HepG2 (cell line): ENCODE measurements at regions not wholly inside any gene's neighbourhood (a gene's known extent, or its start where the extent isn't known, plus 50 kb on each side); places are given as distances from the start of the nearest gene placed in this dataset.

Source experiments
- ARID2 ChIP-seq: sonication (generic); formaldehyde crosslinking; IDR thresholded peaks from 2 replicates; pipeline ENCODE4 v1.8.1; 2022; ENCODE audit warnings: mild to moderate bottlenecking, missing genetic modification reagents, borderline replicate concordance
- BORCS8-MEF2B ChIP-seq: sonication (generic); formaldehyde crosslinking; IDR thresholded peaks from 2 replicates; pipeline ENCODE4 v1.8.0; 2022; ENCODE audit warnings: mild to moderate bottlenecking, missing genetic modification reagents
- ESRRA ChIP-seq: sonication (generic); formaldehyde crosslinking; IDR thresholded peaks from 2 replicates; pipeline ENCODE4 v1.5.1; 2020; ENCODE audit warnings: mild to moderate bottlenecking, low read depth, missing genetic modification reagents
- FOXK1 ChIP-seq: sonication (generic); formaldehyde crosslinking; IDR thresholded peaks from 2 replicates; pipeline ENCODE4 v1.4.0; 2020; ENCODE audit warnings: low read depth, missing genetic modification reagents, borderline replicate concordance
- IRX3 ChIP-seq: sonication (generic); formaldehyde crosslinking; IDR thresholded peaks from 2 replicates; pipeline ENCODE4 v1.8.1; 2023; ENCODE audit warnings: mild to moderate bottlenecking, low read depth, missing genetic modification reagents, borderline replicate concordance
- MEF2D ChIP-seq: sonication (generic); formaldehyde crosslinking; IDR thresholded peaks from 2 replicates; pipeline ENCODE4 v1.5.1; 2020; ENCODE audit warnings: mild to moderate bottlenecking, missing genetic modification reagents
- MEIS1 ChIP-seq: sonication (generic); formaldehyde crosslinking; IDR thresholded peaks from 2 replicates; pipeline ENCODE4 v1.9.0; 2021; ENCODE audit warnings: mild to moderate bottlenecking, missing genetic modification reagents, moderate library complexity, borderline replicate concordance
- SAP130 ChIP-seq: IDR thresholded peaks from 2 replicates; pipeline ENCODE4 v1.6.1; 2016; ENCODE audit warnings: low read depth
- TARDBP ChIP-seq: sonication (generic); formaldehyde crosslinking; IDR thresholded peaks from 2 replicates; pipeline ENCODE4 v1.8.0; 2022; ENCODE audit warnings: mild to moderate bottlenecking, missing genetic modification reagents
- ZNF280D ChIP-seq: sonication (generic); formaldehyde crosslinking; IDR thresholded peaks from 2 replicates; pipeline ENCODE4 v1.5.1; 2020; ENCODE audit warnings: mild to moderate bottlenecking, missing genetic modification reagents
- ZNF354B ChIP-seq: sonication (generic); formaldehyde crosslinking; IDR thresholded peaks from 2 replicates; pipeline ENCODE4 v1.8.0; 2022; ENCODE audit warnings: mild to moderate bottlenecking, missing genetic modification reagents
- ZNF550 ChIP-seq: sonication (generic); formaldehyde crosslinking; IDR thresholded peaks from 2 replicates; pipeline ENCODE4 v1.4.0; 2020; ENCODE audit warnings: mild to moderate bottlenecking, missing genetic modification reagents, borderline replicate concordance
- ZNF605 ChIP-seq: sonication (generic); formaldehyde crosslinking; IDR thresholded peaks from 2 replicates; pipeline ENCODE4 v1.8.0; 2022; ENCODE audit warnings: mild to moderate bottlenecking, missing genetic modification reagents
- ZUFSP ChIP-seq: sonication (generic); formaldehyde crosslinking; IDR thresholded peaks from 2 replicates; pipeline ENCODE4 v1.9.0; 2021; ENCODE audit warnings: missing genetic modification reagents, mild to moderate bottlenecking, borderline replicate concordance
- TF ChIP-seq, protein P1 (sequence below): sonication (generic); formaldehyde crosslinking; IDR thresholded peaks from 2 replicates; pipeline ENCODE4; 2020; ENCODE audit warnings: missing genetic modification reagents, mild to moderate bottlenecking, borderline replicate concordance
- TF ChIP-seq, protein P2 (sequence below): sonication (generic); formaldehyde crosslinking; IDR thresholded peaks from 2 replicates; pipeline ENCODE4 v1.4.0; 2020; ENCODE audit warnings: missing genetic modification reagents, borderline replicate concordance

- TF ChIP-seq MEF2D (CRISPR knock-in tag) (peak; percentile 62), MEIS1 (CRISPR knock-in tag) (peak; percentile 28; the same call in 1 of the 2 replicates), TARDBP (CRISPR knock-in tag) (no peak; the same call in none of the 2 replicates), ZNF605 (peak; percentile 83), ZNF354B (CRISPR knock-in tag) (peak; percentile 94; the same call in 1 of the 2 replicates), ZNF550 (no peak), FOXK1 (CRISPR knock-in tag) (peak; percentile 29; the same call in 1 of the 2 replicates), IRX3 (peak; percentile 81; the same call in 1 of the 2 replicates), ESRRA (CRISPR knock-in tag) (peak; percentile 63; the same call in 1 of the 2 replicates), ZNF280D (CRISPR knock-in tag) (no peak), BORCS8-MEF2B (peak; percentile 90), ZUFSP (CRISPR knock-in tag) (no peak), SAP130 (CRISPR knock-in tag) (no peak), ARID2 (no peak)
- TF ChIP-seq, protein P1, sequence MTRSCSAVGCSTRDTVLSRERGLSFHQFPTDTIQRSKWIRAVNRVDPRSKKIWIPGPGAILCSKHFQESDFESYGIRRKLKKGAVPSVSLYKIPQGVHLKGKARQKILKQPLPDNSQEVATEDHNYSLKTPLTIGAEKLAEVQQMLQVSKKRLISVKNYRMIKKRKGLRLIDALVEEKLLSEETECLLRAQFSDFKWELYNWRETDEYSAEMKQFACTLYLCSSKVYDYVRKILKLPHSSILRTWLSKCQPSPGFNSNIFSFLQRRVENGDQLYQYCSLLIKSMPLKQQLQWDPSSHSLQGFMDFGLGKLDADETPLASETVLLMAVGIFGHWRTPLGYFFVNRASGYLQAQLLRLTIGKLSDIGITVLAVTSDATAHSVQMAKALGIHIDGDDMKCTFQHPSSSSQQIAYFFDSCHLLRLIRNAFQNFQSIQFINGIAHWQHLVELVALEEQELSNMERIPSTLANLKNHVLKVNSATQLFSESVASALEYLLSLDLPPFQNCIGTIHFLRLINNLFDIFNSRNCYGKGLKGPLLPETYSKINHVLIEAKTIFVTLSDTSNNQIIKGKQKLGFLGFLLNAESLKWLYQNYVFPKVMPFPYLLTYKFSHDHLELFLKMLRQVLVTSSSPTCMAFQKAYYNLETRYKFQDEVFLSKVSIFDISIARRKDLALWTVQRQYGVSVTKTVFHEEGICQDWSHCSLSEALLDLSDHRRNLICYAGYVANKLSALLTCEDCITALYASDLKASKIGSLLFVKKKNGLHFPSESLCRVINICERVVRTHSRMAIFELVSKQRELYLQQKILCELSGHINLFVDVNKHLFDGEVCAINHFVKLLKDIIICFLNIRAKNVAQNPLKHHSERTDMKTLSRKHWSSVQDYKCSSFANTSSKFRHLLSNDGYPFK (CRISPR knock-in tag), result 0 out of 2 replicates have a peak, but pooled peaks have one; percentile 46
- TF ChIP-seq, protein P2, sequence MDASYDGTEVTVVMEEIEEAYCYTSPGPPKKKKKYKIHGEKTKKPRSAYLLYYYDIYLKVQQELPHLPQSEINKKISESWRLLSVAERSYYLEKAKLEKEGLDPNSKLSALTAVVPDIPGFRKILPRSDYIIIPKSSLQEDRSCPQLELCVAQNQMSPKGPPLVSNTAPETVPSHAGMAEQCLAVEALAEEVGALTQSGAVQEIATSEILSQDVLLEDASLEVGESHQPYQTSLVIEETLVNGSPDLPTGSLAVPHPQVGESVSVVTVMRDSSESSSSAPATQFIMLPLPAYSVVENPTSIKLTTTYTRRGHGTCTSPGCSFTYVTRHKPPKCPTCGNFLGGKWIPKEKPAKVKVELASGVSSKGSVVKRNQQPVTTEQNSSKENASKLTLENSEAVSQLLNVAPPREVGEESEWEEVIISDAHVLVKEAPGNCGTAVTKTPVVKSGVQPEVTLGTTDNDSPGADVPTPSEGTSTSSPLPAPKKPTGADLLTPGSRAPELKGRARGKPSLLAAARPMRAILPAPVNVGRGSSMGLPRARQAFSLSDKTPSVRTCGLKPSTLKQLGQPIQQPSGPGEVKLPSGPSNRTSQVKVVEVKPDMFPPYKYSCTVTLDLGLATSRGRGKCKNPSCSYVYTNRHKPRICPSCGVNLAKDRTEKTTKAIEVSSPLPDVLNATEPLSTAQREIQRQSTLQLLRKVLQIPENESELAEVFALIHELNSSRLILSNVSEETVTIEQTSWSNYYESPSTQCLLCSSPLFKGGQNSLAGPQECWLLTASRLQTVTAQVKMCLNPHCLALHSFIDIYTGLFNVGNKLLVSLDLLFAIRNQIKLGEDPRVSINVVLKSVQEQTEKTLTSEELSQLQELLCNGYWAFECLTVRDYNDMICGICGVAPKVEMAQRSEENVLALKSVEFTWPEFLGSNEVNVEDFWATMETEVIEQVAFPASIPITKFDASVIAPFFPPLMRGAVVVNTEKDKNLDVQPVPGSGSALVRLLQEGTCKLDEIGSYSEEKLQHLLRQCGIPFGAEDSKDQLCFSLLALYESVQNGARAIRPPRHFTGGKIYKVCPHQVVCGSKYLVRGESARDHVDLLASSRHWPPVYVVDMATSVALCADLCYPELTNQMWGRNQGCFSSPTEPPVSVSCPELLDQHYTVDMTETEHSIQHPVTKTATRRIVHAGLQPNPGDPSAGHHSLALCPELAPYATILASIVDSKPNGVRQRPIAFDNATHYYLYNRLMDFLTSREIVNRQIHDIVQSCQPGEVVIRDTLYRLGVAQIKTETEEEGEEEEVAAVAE (CRISPR knock-in tag), result no peak
Observed at GRCh38 chr20:4592316-4593148, 93.7 kb upstream of the PRNP start (continued).
